Ascending aorta (tissue), 2 donors: ENCODE measurements at regions not wholly inside any gene's neighbourhood (a gene's known extent, or its start where the extent isn't known, plus 50 kb on each side); places are given as distances from the start of the nearest gene placed in this dataset.

Source experiments
- DNase-seq, 2 donors: peaks; one replicate each; pipeline ENCODE4 v3.0.0-alpha.2; 2019; ENCODE audit warnings: low spot score in 2 of 2
- H3K27ac ChIP-seq, 2 donors: fragments of 200-600 bp; sonication (generic); one replicate each; pipeline ENCODE4 v1.5.1; 2016 to 2017; ENCODE audit warnings: mild to moderate bottlenecking in 1 of 2
- H3K27me3 ChIP-seq: fragments of 200-600 bp; sonication (generic); one replicate; pipeline ENCODE4 v1.5.1; 2017
- H3K36me3 ChIP-seq, 2 donors: fragments of 200-600 bp; sonication (generic); one replicate each; pipeline ENCODE4 v1.5.1; 2016
- H3K4me1 ChIP-seq, 2 donors: fragments of 200-600 bp; sonication (generic); one replicate each; pipeline ENCODE4 v1.5.1; 2016 to 2017; ENCODE audit warnings: mild to moderate bottlenecking in 1 of 2
- H3K4me3 ChIP-seq, 2 donors: fragments of 200-600 bp; sonication (generic); one replicate each; pipeline ENCODE4 v1.5.1; 2016 to 2017; ENCODE audit warnings: mild to moderate bottlenecking in 1 of 2
- H3K9me3 ChIP-seq, 2 donors: fragments of 200-600 bp; sonication (generic); one replicate each; pipeline ENCODE4 v1.5.1; 2016
- CTCF ChIP-seq, 3 experiments: fragments of 200-600 bp in 2 of 3; fragments of 450-650 bp in 1 of 3; sonication (generic) in 2 of 3; IDR thresholded peaks; one replicate each; pipeline ENCODE4 v1.5.1; 2016 to 2019; ENCODE audit warnings: antibody characterized with exemption in 3 of 3, mild to moderate bottlenecking in 1 of 3, moderate library complexity in 1 of 3
- intact Hi-C: fragments of 100-400 bp; cut with DNase I; formaldehyde crosslinking; loops from one replicate; pipeline ENCODE4 v1.15.1; 2023

- intact Hi-C loops: no loop called here
- no peak for DNase-seq
- Histone ChIP-seq H3K9me3 (no peaks in the 10 kb centered on the region), H3K4me3 (no peak overlapping the region), H3K27me3 (no peaks in the 10 kb centered on the region), H3K27ac (no peak overlapping the region), H3K36me3 (no peaks in the 10 kb centered on the region), H3K4me1 (no peaks in the 10 kb centered on the region)
- TF ChIP-seq CTCF (IDR thresholded peaks at IDR 0.05): no peak
Observed at GRCh38 chr15:36370051-36370730, 209.2 kb upstream of the CDIN1 start.

GRCh38 chr15:36370731-36371112, 208.7 kb upstream of the CDIN1 start:
- Histone ChIP-seq H3K9me3 (no peaks in the 10 kb centered on the region), H3K36me3 (no peaks in the 10 kb centered on the region), H3K27me3 (no peaks in the 10 kb centered on the region), H3K4me1 (no peaks in the 10 kb centered on the region), H3K27ac (no peak overlapping the region), H3K4me3 (no peak overlapping the region)
- DNase-seq: no peak
- TF ChIP-seq CTCF (IDR thresholded peaks at IDR 0.05): no peak
- intact Hi-C loops: no loop called here

- H3K27me3 ChIP-seq: no peaks in the 10 kb centered on the region
- no peak overlapping the region for H3K4me3 ChIP-seq
- no peaks in the 10 kb centered on the region for H3K36me3 ChIP-seq
- no peak for DNase-seq
- H3K9me3 ChIP-seq: no peaks in the 10 kb centered on the region
- intact Hi-C loops: no loop called here
- TF ChIP-seq CTCF (IDR thresholded peaks at IDR 0.05): no peak
- no peaks in the 10 kb centered on the region for H3K4me1 ChIP-seq
- H3K27ac ChIP-seq: no peak overlapping the region
Observed at GRCh38 chr15:36371509-36371908, 207.9 kb upstream of the CDIN1 start.

GRCh38 chr15:36372968-36373367, 206.5 kb upstream of the CDIN1 start:
- intact Hi-C loops: no loop called here
- Histone ChIP-seq H3K27me3 (no peaks in the 10 kb centered on the region), H3K27ac (no peak overlapping the region), H3K4me1 (no peaks in the 10 kb centered on the region), H3K9me3 (no peaks in the 10 kb centered on the region), H3K36me3 (no peaks in the 10 kb centered on the region), H3K4me3 (no peak overlapping the region)
- no peak for TF ChIP-seq CTCF (IDR thresholded peaks at IDR 0.05)
- DNase-seq: no peak

DNA sequence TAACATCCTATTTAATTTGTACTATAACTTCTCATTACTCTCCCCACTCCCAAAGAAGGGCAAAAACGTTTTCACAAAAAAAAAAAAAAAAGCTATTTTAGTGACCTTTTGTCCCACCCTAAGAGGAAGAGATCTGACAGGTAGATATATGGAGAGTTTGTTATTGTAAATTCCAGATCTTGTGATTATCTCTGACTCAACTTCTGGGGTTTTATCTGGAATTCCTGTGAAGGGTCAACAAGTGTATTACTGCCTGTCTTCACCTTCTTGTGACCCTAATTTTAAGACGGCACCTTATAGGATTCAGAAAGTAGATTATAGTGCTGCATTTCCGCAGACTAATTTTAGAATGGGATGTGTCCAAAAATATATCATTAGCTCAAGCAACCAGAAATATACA, 205.9 kb upstream of the CDIN1 start:
- no peak for DNase-seq
- Histone ChIP-seq H3K27ac (no peak overlapping the region), H3K27me3 (no peaks in the 10 kb centered on the region), H3K4me3 (no peak overlapping the region), H3K4me1 (no peaks in the 10 kb centered on the region), H3K9me3 (no peaks in the 10 kb centered on the region), H3K36me3 (no peaks in the 10 kb centered on the region)
- intact Hi-C loops: no loop called here
- TF ChIP-seq CTCF (IDR thresholded peaks at IDR 0.05): no peak

GRCh38 chr15:36389107-36389506, 190.3 kb upstream of the CDIN1 start:
- no peaks in the 10 kb centered on the region for H3K4me1 ChIP-seq
- no peak for TF ChIP-seq CTCF (IDR thresholded peaks at IDR 0.05)
- no peak for DNase-seq
- no peak overlapping the region for H3K4me3 ChIP-seq
- H3K27ac ChIP-seq: no peak overlapping the region
- H3K9me3 ChIP-seq: no peaks in the 10 kb centered on the region
- intact Hi-C loops: no loop called here
- no peaks in the 10 kb centered on the region for H3K36me3 ChIP-seq
- H3K27me3 ChIP-seq: no peaks in the 10 kb centered on the region
